Motor neuron (in vitro differentiated cells): ENCODE measurements at regions not wholly inside any gene's neighbourhood (a gene's known extent, or its start where the extent isn't known, plus 50 kb on each side); places are given as distances from the start of the nearest gene placed in this dataset.

Experiments used
- ATAC-seq, 8 experiments: fragments of 200-7000 bp; cut with Tn5 transposase; replicated peaks in 6 of 8; 2 replicates each; pipeline ENCODE4 v1.8.0; 2021; ENCODE audit warnings: mild to moderate bottlenecking in 8 of 8, moderate library complexity in 8 of 8
- H3K27ac ChIP-seq, 2 donors: fragments of 250-450 bp; sonication (Bioruptor Pico); 2 replicates each; pipeline ENCODE4 v1.9.0; 2021; ENCODE audit warnings: antibody characterized with exemption in 2 of 2, mild to moderate bottlenecking in 2 of 2, moderate library complexity in 1 of 2
- H3K4me1 ChIP-seq, 2 donors: fragments of 250-450 bp; sonication (Bioruptor Pico); replicated peaks in 1 of 2; 2 replicates each; pipeline ENCODE4 v1.6.1; 2021; ENCODE audit warnings: antibody characterized with exemption in 2 of 2, mild to moderate bottlenecking in 2 of 2, moderate library complexity in 1 of 2
- H3K4me3 ChIP-seq, 5 donors: fragments of 250-450 bp; sonication (Bioruptor Pico); 2 replicates each; pipeline ENCODE4 v1.9.0; 2021; ENCODE audit warnings: antibody characterized with exemption in 5 of 5, mild to moderate bottlenecking in 5 of 5, moderate library complexity in 4 of 5
- WGBS, 10 experiments: fragments of 450-650 bp; shearing (Covaris generic); methylation state at CpG; one replicate each; pipeline ENCODE4 v1.0.0; 2022; 5-methylcytosine and 5-hydroxymethylcytosine counted together
- in situ Hi-C, 9 experiments: fragments of 400-800 bp; cut with MboI; loops; one replicate each; pipeline ENCODE4 v1.15.0; 2021; ENCODE audit warnings: low sequenced_read_pairs in 9 of 9, low pct_unique_long_range_greater_than_20kb in 2 of 9; ENCODE audit not compliant: unreplicated experiment in 9 of 9

- in situ Hi-C loops, result loop anchor here in 7 of 9 experiments (10.0 to 25.0 kb wide), 6 partner anchors 303 to 1240 kb away; partner anchors contain the start of gene SUPT3H (in 1 of the 7)
Measured at GRCh38 chr6:45714741-45715507, 300.7 kb downstream of the CLIC5 start.

GRCh38 chr6:45714006-45714730 is 301.5 kb downstream of the CLIC5 start:
- Histone ChIP-seq H3K27ac (no peak overlapping the region), H3K4me1 (peaks cover 2 to 3% of the 10 kb centered on the region in 2 donors), H3K4me3 (no peak overlapping the region)
- in situ Hi-C loops, result loop anchor here in 7 of 9 experiments (10.0 to 25.0 kb wide), 6 partner anchors 302 to 1239 kb away; partner anchors contain the start of gene SUPT3H (in 1 of the 7)
- no peak for ATAC-seq
- 0 to 100% (median 90%) methylated on average over 1 to 11 of the region's 11 CpGs; no CpG with 5 or more reads in 1 of the 10 experiments for WGBS, 10 experiments

More at GRCh38 chr6:45714741-45715507, 300.7 kb downstream of the CLIC5 start:
- no peak overlapping the region for H3K4me3 ChIP-seq
- peaks cover 2 to 3% of the 10 kb centered on the region in 2 donors for H3K4me1 ChIP-seq
- 0 to 50% (median 4%) methylated on average over 1 to 5 of the region's 6 CpGs; no CpG with 5 or more reads in 3 of the 10 experiments for WGBS, 10 experiments
- no peak overlapping the region for H3K27ac ChIP-seq
- ATAC-seq, result peak; percentile 99 to 100 (median 100)
